ENCODE measurements at regions not wholly inside any gene's neighbourhood (a gene's known extent, or its start where the extent isn't known, plus 50 kb on each side); places are given as distances from the start of the nearest gene placed in this dataset.
A peak's percentile ranks its signal among the peaks of the same experiment; 100 is the strongest.

DNA sequence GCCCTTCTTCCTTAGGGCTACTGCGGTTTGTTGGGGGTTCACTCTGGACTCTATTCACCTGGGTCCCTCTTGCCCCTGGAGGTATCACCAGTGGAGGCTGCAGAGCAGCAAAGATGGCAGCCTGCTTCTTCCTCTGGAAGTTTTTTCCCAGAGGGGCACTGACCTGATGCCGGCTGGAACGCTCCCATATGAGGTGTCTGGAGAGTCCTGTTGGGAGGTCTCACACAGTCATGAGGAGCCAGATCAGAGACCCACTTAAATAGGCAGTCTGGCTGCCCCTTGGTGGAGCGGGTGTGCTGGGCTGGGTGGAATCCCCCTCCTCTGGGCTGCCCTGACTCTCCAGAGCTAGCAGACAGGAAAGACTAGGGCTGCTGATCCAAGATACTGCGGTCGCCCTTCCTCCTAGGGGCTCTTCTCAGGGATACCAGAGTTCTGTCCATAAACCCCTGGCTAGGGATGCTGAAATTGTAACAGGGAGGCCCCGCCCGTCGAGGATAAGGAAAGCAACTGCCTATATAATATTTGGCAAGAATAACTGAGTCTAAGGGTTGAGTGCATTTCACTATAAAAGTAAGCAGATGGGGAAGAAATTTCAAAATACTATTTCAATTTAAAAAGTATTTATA is 140.7 kb downstream of the NOL4 start:
- H3K9me3 ChIP-seq (ENCODE audit: control insufficient read depth in 5 of 5, low read length in 5 of 5) = no peaks in the 10 kb centered on the region
- H3K4me3 ChIP-seq (ENCODE audit: low read depth in 1 of 5, low read length in 5 of 5) = no peak overlapping the region
- no peak overlapping the region for H3K9ac ChIP-seq (ENCODE audit: low read length in 5 of 5)
- no peaks in the 10 kb centered on the region for H3K27me3 ChIP-seq (ENCODE audit: control insufficient read depth in 5 of 5, insufficient read depth in 4 of 5, low read length in 5 of 5)
- H3K4me1 ChIP-seq (ENCODE audit: control insufficient read depth in 5 of 5, insufficient read depth in 5 of 5, low read length in 5 of 5) = no peaks in the 10 kb centered on the region
- no peak overlapping the region for H3K27ac ChIP-seq (ENCODE audit: low read depth, low read length)
- no peaks in the 10 kb centered on the region for H3K36me3 ChIP-seq (ENCODE audit: control insufficient read depth in 5 of 5, insufficient read depth in 5 of 5, low read length in 5 of 5)

DNA sequence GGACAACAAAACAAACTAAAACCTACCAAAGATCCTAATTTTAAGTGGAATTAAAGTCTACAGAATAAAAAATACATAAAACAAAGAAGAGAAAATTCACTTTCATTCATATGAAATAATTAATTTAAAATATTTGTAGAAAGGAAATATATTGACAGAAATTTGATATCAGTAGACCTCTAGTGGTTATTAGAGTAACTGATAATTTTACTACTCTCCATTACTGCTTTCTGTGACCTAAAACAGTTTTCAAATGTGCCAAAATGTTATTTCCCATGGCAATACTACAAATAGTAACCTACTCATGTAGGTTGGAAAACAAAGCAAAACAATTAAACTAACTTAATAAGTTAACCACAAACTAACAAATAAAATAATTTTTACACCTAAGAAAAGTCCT is 147.1 kb downstream of the NOL4 start:
- no peak overlapping the region for H3K27ac ChIP-seq (ENCODE audit: low read depth, low read length)
- H3K36me3 ChIP-seq (ENCODE audit: control insufficient read depth in 5 of 5, insufficient read depth in 5 of 5, low read length in 5 of 5) = no peaks in the 10 kb centered on the region
- no peak overlapping the region for H3K4me3 ChIP-seq (ENCODE audit: low read depth in 1 of 5, low read length in 5 of 5)
- H3K27me3 ChIP-seq (ENCODE audit: control insufficient read depth in 5 of 5, insufficient read depth in 4 of 5, low read length in 5 of 5) = no peaks in the 10 kb centered on the region
- no peaks in the 10 kb centered on the region for H3K9me3 ChIP-seq (ENCODE audit: control insufficient read depth in 5 of 5, low read length in 5 of 5)
- no peak overlapping the region for H3K9ac ChIP-seq (ENCODE audit: low read length in 5 of 5)
- no peaks in the 10 kb centered on the region for H3K4me1 ChIP-seq (ENCODE audit: control insufficient read depth in 5 of 5, insufficient read depth in 5 of 5, low read length in 5 of 5)

DNA sequence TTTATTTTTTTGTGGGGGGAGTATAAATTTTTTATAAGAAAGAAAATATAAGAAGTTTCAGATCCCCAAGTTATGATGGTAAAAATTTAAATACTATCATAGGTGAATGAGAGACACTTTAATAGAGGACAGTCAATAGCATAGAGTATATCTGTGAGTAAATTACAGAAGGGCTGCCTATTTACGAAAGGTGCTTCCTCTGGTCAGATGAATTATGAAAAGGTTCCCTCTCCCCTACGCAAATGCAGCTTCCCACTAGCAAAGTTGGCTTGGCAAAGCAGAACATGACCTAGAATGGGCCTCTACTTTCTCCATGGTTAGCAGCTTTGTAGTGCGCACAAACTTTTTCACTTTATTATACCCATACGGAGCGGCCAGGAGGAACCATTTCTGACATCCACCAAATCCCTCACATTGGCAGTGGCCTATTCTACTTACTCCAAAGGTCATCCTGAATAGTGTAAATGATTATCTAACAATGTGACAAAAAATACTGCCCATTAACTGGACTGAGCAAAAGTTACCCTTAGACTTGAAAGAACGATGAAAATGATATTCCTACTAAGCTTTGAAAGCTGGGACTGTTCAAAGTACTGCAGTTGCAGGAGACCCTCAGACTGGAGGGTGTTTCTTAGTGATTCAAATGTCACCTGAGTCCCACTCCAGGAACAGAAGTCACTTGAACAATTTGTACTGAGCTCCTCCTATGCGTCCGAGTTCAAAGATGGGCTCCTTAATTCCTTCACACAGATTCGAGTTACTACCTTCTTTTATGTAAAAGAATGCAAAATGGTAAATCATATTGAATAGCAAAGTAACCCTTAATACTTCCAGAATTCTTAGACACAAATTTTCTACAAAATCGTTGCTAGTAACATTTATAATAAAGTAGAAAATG is 148.5 kb downstream of the NOL4 start:
- no peak overlapping the region for H3K27ac ChIP-seq (ENCODE audit: low read depth, low read length)
- H3K9me3 ChIP-seq (ENCODE audit: control insufficient read depth in 5 of 5, low read length in 5 of 5) = no peaks in the 10 kb centered on the region
- no peak overlapping the region for H3K4me3 ChIP-seq (ENCODE audit: low read depth in 1 of 5, low read length in 5 of 5)
- no peaks in the 10 kb centered on the region for H3K36me3 ChIP-seq (ENCODE audit: control insufficient read depth in 5 of 5, insufficient read depth in 5 of 5, low read length in 5 of 5)
- no peaks in the 10 kb centered on the region for H3K27me3 ChIP-seq (ENCODE audit: control insufficient read depth in 5 of 5, insufficient read depth in 4 of 5, low read length in 5 of 5)
- H3K9ac ChIP-seq (ENCODE audit: low read length in 5 of 5) = no peak overlapping the region
- H3K4me1 ChIP-seq (ENCODE audit: control insufficient read depth in 5 of 5, insufficient read depth in 5 of 5, low read length in 5 of 5) = no peaks in the 10 kb centered on the region

DNA sequence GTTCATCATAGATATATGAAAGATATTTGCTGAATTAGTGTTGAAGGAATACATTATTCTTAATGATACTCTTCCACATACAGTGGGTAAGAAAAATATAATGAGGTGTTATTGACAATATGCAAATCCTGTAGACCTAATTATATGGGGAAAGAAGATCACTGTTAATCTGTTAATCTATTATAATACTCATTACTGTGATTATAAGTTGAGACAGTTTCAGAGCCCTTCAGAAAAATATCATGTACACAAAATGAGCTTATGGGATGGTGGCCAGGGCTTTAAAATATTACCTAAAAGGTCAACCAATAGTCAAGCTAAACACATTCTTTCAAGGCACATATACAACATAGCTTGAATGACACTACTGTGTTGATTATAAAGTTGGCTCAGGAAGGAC is 163.5 kb downstream of the NOL4 start:
- no peak overlapping the region for H3K9ac ChIP-seq (ENCODE audit: low read length in 5 of 5)
- no peaks in the 10 kb centered on the region for H3K27me3 ChIP-seq (ENCODE audit: control insufficient read depth in 5 of 5, insufficient read depth in 4 of 5, low read length in 5 of 5)
- H3K4me1 ChIP-seq (ENCODE audit: control insufficient read depth in 5 of 5, insufficient read depth in 5 of 5, low read length in 5 of 5) = no peaks in the 10 kb centered on the region
- no peak overlapping the region for H3K27ac ChIP-seq (ENCODE audit: low read depth, low read length)
- no peaks in the 10 kb centered on the region for H3K36me3 ChIP-seq (ENCODE audit: control insufficient read depth in 5 of 5, insufficient read depth in 5 of 5, low read length in 5 of 5)
- H3K9me3 ChIP-seq (ENCODE audit: control insufficient read depth in 5 of 5, low read length in 5 of 5) = peaks cover 0 to 5% (median 2%) of the 10 kb centered on the region in 5 donors
- H3K4me3 ChIP-seq (ENCODE audit: low read depth in 1 of 5, low read length in 5 of 5) = no peak overlapping the region

DNA sequence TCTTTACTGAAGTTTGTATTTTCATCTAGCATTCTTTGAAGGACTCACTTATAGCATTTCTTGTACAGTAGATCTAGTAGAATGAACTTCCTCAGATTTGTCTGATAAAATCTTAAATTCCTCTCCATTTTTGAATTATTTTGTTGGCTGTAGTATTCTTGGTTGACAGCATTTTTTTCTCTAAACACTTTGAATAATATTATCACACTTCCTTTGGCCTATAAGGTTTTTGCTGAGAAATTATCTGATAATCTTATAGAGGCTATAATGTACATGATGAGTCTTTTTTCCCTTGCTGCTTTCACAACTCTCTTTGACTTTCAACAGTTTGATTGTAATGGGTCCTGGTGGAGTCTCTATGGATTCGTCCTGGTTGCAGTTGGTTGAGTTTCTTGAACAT is 169.5 kb downstream of the NOL4 start:
- no peak overlapping the region for H3K4me3 ChIP-seq (ENCODE audit: low read depth in 1 of 5, low read length in 5 of 5)
- H3K36me3 ChIP-seq (ENCODE audit: control insufficient read depth in 5 of 5, insufficient read depth in 5 of 5, low read length in 5 of 5) = no peaks in the 10 kb centered on the region
- H3K27ac ChIP-seq (ENCODE audit: low read depth, low read length) = no peak overlapping the region
- H3K4me1 ChIP-seq (ENCODE audit: control insufficient read depth in 5 of 5, insufficient read depth in 5 of 5, low read length in 5 of 5) = no peaks in the 10 kb centered on the region
- no peaks in the 10 kb centered on the region for H3K27me3 ChIP-seq (ENCODE audit: control insufficient read depth in 5 of 5, insufficient read depth in 4 of 5, low read length in 5 of 5)
- H3K9me3 ChIP-seq (ENCODE audit: control insufficient read depth in 5 of 5, low read length in 5 of 5) = peaks cover 0 to 10% (median 7%) of the 10 kb centered on the region in 5 donors
- no peak overlapping the region for H3K9ac ChIP-seq (ENCODE audit: low read length in 5 of 5)

DNA sequence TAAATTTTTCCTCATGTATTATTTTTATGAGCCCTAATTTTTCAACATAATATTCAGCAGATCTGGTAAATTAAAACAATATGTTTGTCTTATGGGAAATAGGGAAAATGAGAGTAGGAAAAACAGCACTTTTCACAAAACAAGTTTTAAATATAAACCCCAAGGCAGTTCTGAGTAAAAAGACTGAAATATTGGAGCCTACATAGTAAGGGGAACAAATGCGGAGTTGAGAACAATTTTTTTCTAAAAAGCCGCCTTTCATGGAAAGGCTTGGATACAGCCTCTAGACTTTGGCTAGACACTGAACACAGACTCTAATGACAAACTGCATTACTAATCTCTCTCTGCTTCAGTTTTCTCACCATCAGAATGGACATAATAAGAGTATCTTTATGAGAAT is 174.1 kb downstream of the NOL4 start:
- H3K27ac ChIP-seq (ENCODE audit: low read depth, low read length) = no peak overlapping the region
- no peak overlapping the region for H3K4me3 ChIP-seq (ENCODE audit: low read depth in 1 of 5, low read length in 5 of 5)

DNA sequence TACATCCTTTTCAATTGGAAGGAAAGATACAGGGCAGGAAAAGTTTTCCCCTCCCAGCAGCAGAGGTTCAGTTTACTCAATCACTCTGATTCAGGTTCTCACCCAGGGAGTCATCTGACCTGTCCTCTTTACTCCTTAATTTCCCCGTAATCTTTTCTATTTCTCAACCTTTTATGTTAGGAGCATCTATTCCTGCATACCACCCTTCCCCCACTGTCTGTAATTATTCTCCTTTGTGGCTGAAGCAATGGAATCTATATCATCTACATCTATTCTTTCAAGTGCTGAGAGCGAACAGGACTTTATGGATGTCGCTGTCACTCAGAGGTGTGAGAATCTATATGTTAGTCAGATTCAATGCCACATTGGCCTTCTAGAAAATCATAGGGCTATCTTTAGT is 175.2 kb downstream of the NOL4 start:
- Histone ChIP-seq H3K9me3 (ENCODE audit: control insufficient read depth in 5 of 5, low read length in 5 of 5) (no peaks in the 10 kb centered on the region), H3K27ac (ENCODE audit: low read depth, low read length) (no peak overlapping the region), H3K27me3 (ENCODE audit: control insufficient read depth in 5 of 5, insufficient read depth in 4 of 5, low read length in 5 of 5) (no peaks in the 10 kb centered on the region), H3K36me3 (ENCODE audit: control insufficient read depth in 5 of 5, insufficient read depth in 5 of 5, low read length in 5 of 5) (no peaks in the 10 kb centered on the region), H3K9ac (ENCODE audit: low read length in 5 of 5) (no peak overlapping the region), H3K4me1 (ENCODE audit: control insufficient read depth in 5 of 5, insufficient read depth in 5 of 5, low read length in 5 of 5) (no peaks in the 10 kb centered on the region), H3K4me3 (ENCODE audit: low read depth in 1 of 5, low read length in 5 of 5) (no peak overlapping the region)

More for the DNA sequence above, 174.1 kb downstream of the NOL4 start:
- Histone ChIP-seq H3K4me1 (ENCODE audit: control insufficient read depth in 5 of 5, insufficient read depth in 5 of 5, low read length in 5 of 5) (no peaks in the 10 kb centered on the region), H3K9me3 (ENCODE audit: control insufficient read depth in 5 of 5, low read length in 5 of 5) (peaks cover 0 to 3% (median 0%) of the 10 kb centered on the region in 5 donors), H3K36me3 (ENCODE audit: control insufficient read depth in 5 of 5, insufficient read depth in 5 of 5, low read length in 5 of 5) (no peaks in the 10 kb centered on the region), H3K27me3 (ENCODE audit: control insufficient read depth in 5 of 5, insufficient read depth in 4 of 5, low read length in 5 of 5) (no peaks in the 10 kb centered on the region), H3K9ac (ENCODE audit: low read length in 5 of 5) (no peak overlapping the region)

DNA sequence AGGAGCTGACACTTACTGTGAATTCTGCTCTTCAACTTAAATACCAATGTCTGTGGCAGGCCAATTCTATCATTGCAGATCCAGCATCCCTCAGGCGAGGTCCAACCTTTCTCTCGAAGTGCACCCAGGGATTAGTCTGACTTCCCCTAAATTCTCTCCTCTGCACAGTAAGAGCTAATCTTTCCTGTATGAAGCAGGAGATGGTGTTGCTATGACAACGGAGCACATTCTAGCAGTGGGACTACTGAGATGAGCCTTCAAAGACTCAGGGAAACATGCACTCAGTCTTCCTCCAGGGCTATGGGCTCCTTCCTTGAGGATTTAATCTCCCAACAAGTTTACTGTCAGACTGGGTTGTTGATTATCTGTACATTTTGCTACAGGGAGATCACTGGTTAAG is 176.3 kb downstream of the NOL4 start:
- Histone ChIP-seq H3K9ac (ENCODE audit: low read length in 5 of 5) (no peak overlapping the region), H3K27me3 (ENCODE audit: control insufficient read depth in 5 of 5, insufficient read depth in 4 of 5, low read length in 5 of 5) (no peaks in the 10 kb centered on the region), H3K27ac (ENCODE audit: low read depth, low read length) (no peak overlapping the region), H3K36me3 (ENCODE audit: control insufficient read depth in 5 of 5, insufficient read depth in 5 of 5, low read length in 5 of 5) (no peaks in the 10 kb centered on the region), H3K4me1 (ENCODE audit: control insufficient read depth in 5 of 5, insufficient read depth in 5 of 5, low read length in 5 of 5) (no peaks in the 10 kb centered on the region), H3K4me3 (ENCODE audit: low read depth in 1 of 5, low read length in 5 of 5) (no peak overlapping the region), H3K9me3 (ENCODE audit: control insufficient read depth in 5 of 5, low read length in 5 of 5) (no peaks in the 10 kb centered on the region)

DNA sequence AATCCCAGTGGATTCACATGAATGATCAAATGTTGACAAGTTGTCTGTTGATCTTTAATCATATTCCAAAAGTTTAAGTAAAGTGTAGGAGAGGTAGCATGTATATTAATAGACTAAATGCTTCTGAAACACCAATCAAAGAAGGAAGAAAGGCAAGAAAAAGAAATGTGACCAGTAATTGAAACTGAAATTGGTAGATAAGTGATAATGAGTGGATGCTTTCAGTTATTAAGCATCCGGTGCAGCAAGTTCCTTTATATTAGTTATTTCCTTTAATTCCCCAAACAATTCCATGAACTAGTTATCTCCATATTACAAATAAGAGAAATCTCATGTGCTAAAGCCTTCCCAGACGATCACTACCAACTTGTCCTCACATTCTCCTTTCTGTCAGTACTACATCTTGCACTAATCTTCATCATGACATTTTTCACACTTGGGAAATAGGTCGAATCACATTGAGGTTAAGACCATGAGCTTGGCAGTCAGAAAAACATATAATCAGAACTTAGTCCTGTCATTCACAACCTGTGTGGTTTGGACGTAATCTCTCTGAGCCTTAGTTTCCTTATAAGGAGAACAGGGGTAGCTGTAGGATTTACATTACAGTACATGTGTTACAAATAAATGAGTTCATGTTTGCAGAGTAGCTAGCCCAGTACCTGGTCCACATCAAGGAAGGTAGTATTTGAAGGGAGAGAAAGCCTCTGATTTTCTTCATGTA is 182.1 kb downstream of the NOL4 start:
- peaks cover 0 to 3% (median 0%) of the 10 kb centered on the region in 5 donors for H3K4me1 ChIP-seq (ENCODE audit: control insufficient read depth in 5 of 5, insufficient read depth in 5 of 5, low read length in 5 of 5)
- H3K27ac ChIP-seq (ENCODE audit: low read depth, low read length) = no peak overlapping the region
- H3K27me3 ChIP-seq (ENCODE audit: control insufficient read depth in 5 of 5, insufficient read depth in 4 of 5, low read length in 5 of 5) = no peaks in the 10 kb centered on the region
- H3K9me3 ChIP-seq (ENCODE audit: control insufficient read depth in 5 of 5, low read length in 5 of 5) = no peaks in the 10 kb centered on the region
- no peak overlapping the region for H3K9ac ChIP-seq (ENCODE audit: low read length in 5 of 5)
- no peak overlapping the region for H3K4me3 ChIP-seq (ENCODE audit: low read depth in 1 of 5, low read length in 5 of 5)
- H3K36me3 ChIP-seq (ENCODE audit: control insufficient read depth in 5 of 5, insufficient read depth in 5 of 5, low read length in 5 of 5) = no peaks in the 10 kb centered on the region

DNA sequence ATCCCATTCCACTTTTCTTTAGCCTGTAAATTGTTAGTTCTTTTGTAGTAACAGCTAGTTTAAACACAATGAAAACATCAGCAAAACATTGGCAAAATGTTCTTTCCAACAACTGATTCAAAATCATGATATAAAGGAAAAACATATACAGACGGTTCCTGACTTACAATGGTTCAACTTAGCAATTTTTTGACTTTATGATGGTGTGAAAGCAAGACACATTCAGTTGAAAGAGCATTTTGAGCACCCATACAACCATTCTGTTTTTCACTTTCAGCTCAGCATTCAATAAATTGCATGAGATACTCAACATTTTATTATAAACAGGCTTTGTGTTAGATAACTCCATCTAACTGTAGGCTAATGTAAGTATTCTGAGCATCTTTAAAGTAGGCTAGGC is 185.1 kb downstream of the NOL4 start:
- Histone ChIP-seq H3K9ac (ENCODE audit: low read length in 5 of 5) (no peak overlapping the region), H3K27me3 (ENCODE audit: control insufficient read depth in 5 of 5, insufficient read depth in 4 of 5, low read length in 5 of 5) (no peaks in the 10 kb centered on the region), H3K36me3 (ENCODE audit: control insufficient read depth in 5 of 5, insufficient read depth in 5 of 5, low read length in 5 of 5) (no peaks in the 10 kb centered on the region), H3K4me1 (ENCODE audit: control insufficient read depth in 5 of 5, insufficient read depth in 5 of 5, low read length in 5 of 5) (peaks cover 0 to 3% (median 0%) of the 10 kb centered on the region in 5 donors), H3K9me3 (ENCODE audit: control insufficient read depth in 5 of 5, low read length in 5 of 5) (no peaks in the 10 kb centered on the region), H3K4me3 (ENCODE audit: low read depth in 1 of 5, low read length in 5 of 5) (peak overlapping the region in 2 of 5 donors; percentile 27 to 34), H3K27ac (ENCODE audit: low read depth, low read length) (no peak overlapping the region)
